Loucy (cell line): ENCODE measurements at regions not wholly inside any gene's neighbourhood (a gene's known extent, or its start where the extent isn't known, plus 50 kb on each side); places are given as distances from the start of the nearest gene placed in this dataset.

Experiments
- EZH2phosphoT487 ChIP-seq: fragments of 200-600 bp; IDR thresholded peaks from 2 replicates; pipeline ENCODE4 v1.6.1; 2018; ENCODE audit warnings: antibody characterized with exemption, mild to moderate bottlenecking, moderate library complexity, borderline replicate concordance
- TF ChIP-seq, protein P1 (sequence below): fragments of 200-600 bp; sonication (generic); conservative IDR thresholded peaks from 2 replicates; pipeline ENCODE4 v1.5.1; 2014; ENCODE audit warnings: mild to moderate bottlenecking, antibody characterized with exemption, low read length

DNA sequence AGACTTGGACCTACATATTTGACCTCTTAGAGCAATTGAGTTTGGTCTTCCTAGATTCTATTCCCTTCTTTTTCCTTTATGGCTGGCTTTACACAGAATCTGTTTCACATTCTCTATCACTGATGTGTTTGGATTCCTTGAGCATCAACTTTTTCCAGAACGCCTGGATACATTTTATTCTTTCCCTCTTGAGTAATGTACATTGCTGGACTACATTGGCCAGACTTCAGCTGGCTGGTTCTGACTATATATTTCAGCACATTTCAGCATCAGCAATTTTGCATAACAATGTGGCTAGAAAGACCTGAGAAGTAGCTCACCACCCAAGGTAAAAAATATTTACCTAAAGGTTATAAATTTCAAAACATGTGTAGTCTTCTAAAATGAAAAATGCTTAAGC, 2198.2 kb upstream of the RAG2 start:
- TF ChIP-seq, protein P1, sequence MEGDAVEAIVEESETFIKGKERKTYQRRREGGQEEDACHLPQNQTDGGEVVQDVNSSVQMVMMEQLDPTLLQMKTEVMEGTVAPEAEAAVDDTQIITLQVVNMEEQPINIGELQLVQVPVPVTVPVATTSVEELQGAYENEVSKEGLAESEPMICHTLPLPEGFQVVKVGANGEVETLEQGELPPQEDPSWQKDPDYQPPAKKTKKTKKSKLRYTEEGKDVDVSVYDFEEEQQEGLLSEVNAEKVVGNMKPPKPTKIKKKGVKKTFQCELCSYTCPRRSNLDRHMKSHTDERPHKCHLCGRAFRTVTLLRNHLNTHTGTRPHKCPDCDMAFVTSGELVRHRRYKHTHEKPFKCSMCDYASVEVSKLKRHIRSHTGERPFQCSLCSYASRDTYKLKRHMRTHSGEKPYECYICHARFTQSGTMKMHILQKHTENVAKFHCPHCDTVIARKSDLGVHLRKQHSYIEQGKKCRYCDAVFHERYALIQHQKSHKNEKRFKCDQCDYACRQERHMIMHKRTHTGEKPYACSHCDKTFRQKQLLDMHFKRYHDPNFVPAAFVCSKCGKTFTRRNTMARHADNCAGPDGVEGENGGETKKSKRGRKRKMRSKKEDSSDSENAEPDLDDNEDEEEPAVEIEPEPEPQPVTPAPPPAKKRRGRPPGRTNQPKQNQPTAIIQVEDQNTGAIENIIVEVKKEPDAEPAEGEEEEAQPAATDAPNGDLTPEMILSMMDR = no peak
- TF ChIP-seq EZH2phosphoT487 = no peak
